Right renal cortex interstitium (tissue), 3 donors: ENCODE measurements at regions not wholly inside any gene's neighbourhood (a gene's known extent, or its start where the extent isn't known, plus 50 kb on each side); places are given as distances from the start of the nearest gene placed in this dataset.
"Not testable (repeated sequence)": the region's sequence is repeated elsewhere in the genome, so short reads cannot be mapped to it uniquely, and the experiment has no call there.

Source experiments
- DNase-seq, 3 donors: peaks; one replicate each; pipeline ENCODE4 v3.0.0-alpha.2; 2013; ENCODE audit warnings: low read depth in 3 of 3, low spot score in 2 of 3

GRCh38 chr22:47433627-47434026, 671.2 kb downstream of the TBC1D22A start:
- no peak for DNase-seq

- no peak for DNase-seq
Measured at GRCh38 chr22:47432683-47433082, 670.2 kb downstream of the TBC1D22A start.

- DNase-seq: no peak
Measured at GRCh38 chr22:47423861-47424820, 661.7 kb downstream of the TBC1D22A start.

GRCh38 chr22:47423266-47423665, 660.8 kb downstream of the TBC1D22A start:
- no peak for DNase-seq

- DNase-seq: no peak
Measured at GRCh38 chr22:47422736-47423135, 660.3 kb downstream of the TBC1D22A start.

GRCh38 chr22:47421846-47422245, 659.4 kb downstream of the TBC1D22A start:
- DNase-seq: no peak

- DNase-seq: no peak
Measured at GRCh38 chr22:47420211-47420610, 657.8 kb downstream of the TBC1D22A start.

GRCh38 chr22:47419239-47419638, 656.8 kb downstream of the TBC1D22A start:
- DNase-seq: peak in 2 of 3 donors; percentile 13 to 24

- DNase-seq: no peak
Measured at GRCh38 chr22:47417699-47418098, 655.2 kb downstream of the TBC1D22A start.

GRCh38 chr22:47411006-47411405, 648.6 kb downstream of the TBC1D22A start:
- DNase-seq: no peak

GRCh38 chr22:47409539-47410275, 647.3 kb downstream of the TBC1D22A start:
- no peak for DNase-seq

- DNase-seq: no peak
Measured at GRCh38 chr22:47408409-47408808, 646.0 kb downstream of the TBC1D22A start.

- DNase-seq: no peak
Measured at GRCh38 chr22:47407461-47408025, 645.1 kb downstream of the TBC1D22A start.

GRCh38 chr22:47406896-47407295, 644.4 kb downstream of the TBC1D22A start:
- no peak for DNase-seq

- no peak for DNase-seq
Measured at GRCh38 chr22:47406180-47406834, 643.9 kb downstream of the TBC1D22A start.

GRCh38 chr22:47405222-47405621, 642.8 kb downstream of the TBC1D22A start:
- DNase-seq: not testable (repeated sequence)

- no peak for DNase-seq
Measured at GRCh38 chr22:47402876-47403525, 640.6 kb downstream of the TBC1D22A start.

GRCh38 chr22:47401976-47402770, 639.7 kb downstream of the TBC1D22A start:
- no peak for DNase-seq

- no peak for DNase-seq
Measured at GRCh38 chr22:47401592-47401898, 639.1 kb downstream of the TBC1D22A start.
